GM13977 (cell line): ENCODE measurements at regions not wholly inside any gene's neighbourhood (a gene's known extent, or its start where the extent isn't known, plus 50 kb on each side); places are given as distances from the start of the nearest gene placed in this dataset.

ENCODE experiments used
- DNase-seq: peaks from one replicate; pipeline ENCODE4 v3.0.0; 2012; ENCODE audit warnings: low spot score
- in situ Hi-C: fragments of 300-500 bp; cut with MboI; formaldehyde crosslinking; loops from one replicate; pipeline ENCODE4 v1.12.0; 2022; ENCODE audit warnings: low sequenced_read_pairs, low pct_unique_long_range_greater_than_20kb, mixed read lengths, inconsistent platforms; ENCODE audit not compliant: unreplicated experiment
- TF ChIP-seq, protein P1 (sequence below): IDR thresholded peaks from 2 replicates; pipeline ENCODE4 v1.5.1; 2012; ENCODE audit warnings: mild to moderate bottlenecking, control low read depth; ENCODE audit not compliant: insufficient read depth; ENCODE audit errors: extremely low read depth, missing control alignments

DNA sequence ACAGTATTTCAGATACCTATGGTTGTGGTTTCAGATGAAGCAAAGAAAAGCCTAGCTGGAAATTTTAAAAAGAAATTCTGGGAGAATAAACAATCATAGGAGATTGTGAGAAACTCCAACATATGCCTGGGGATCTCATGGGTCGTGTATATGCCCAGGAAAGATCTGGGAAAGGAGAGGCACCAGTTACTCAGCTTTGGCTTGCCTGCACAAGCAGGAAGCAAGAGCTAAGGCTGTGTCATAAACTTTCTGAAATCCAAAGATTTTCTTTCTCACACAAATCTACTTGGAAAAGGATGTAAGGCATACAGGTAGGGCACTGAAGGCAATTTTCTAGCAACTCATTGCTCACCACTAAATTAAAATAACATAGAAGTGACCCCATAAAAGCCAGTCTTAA, 373.6 kb downstream of the CDC14C start:
- in situ Hi-C loops: no loop called here
- TF ChIP-seq, protein P1, sequence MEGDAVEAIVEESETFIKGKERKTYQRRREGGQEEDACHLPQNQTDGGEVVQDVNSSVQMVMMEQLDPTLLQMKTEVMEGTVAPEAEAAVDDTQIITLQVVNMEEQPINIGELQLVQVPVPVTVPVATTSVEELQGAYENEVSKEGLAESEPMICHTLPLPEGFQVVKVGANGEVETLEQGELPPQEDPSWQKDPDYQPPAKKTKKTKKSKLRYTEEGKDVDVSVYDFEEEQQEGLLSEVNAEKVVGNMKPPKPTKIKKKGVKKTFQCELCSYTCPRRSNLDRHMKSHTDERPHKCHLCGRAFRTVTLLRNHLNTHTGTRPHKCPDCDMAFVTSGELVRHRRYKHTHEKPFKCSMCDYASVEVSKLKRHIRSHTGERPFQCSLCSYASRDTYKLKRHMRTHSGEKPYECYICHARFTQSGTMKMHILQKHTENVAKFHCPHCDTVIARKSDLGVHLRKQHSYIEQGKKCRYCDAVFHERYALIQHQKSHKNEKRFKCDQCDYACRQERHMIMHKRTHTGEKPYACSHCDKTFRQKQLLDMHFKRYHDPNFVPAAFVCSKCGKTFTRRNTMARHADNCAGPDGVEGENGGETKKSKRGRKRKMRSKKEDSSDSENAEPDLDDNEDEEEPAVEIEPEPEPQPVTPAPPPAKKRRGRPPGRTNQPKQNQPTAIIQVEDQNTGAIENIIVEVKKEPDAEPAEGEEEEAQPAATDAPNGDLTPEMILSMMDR: no peak
- no peak for DNase-seq

DNA sequence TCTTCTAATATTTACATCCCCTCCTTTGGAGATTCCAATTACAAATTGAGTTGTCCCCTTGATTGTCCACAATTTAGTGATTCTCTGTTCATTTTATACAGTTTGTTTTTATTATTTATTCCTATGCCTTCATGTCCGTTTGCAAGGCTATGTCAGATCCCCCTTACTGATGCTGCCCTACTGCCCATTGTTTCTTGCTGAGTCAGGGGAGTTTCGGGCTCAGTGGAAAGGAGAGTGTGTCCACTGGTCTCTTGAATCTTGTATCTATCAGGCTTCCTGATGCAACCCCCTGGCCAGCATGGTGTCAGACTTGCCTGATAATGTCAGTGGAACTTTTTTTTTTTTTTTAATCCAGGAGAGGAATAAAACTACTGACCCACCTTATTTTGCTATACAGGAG, 384.4 kb downstream of the CDC14C start:
- DNase-seq: no peak
- TF ChIP-seq, protein P1: no peak
- in situ Hi-C loops: no loop called here

DNA sequence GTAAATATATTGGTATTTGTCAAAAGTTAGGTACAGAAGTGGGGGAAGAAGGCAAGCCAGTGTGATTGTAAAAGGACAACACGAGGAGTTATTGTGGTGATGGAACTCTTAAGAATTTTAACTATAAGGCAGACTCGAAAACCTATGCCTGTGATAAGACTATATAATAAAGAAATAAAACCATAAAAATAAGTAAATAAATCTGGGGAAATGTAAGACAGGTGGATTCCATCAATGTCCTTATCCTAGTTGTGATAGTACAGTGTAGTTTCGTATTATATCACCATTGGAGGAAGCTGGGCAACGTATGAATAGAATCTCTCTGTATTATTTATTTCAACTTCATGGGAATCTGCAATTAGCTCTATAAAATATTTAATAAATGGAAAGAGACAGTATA, 395.7 kb downstream of the CDC14C start:
- TF ChIP-seq, protein P1: no peak
- in situ Hi-C loops: no loop called here

DNA sequence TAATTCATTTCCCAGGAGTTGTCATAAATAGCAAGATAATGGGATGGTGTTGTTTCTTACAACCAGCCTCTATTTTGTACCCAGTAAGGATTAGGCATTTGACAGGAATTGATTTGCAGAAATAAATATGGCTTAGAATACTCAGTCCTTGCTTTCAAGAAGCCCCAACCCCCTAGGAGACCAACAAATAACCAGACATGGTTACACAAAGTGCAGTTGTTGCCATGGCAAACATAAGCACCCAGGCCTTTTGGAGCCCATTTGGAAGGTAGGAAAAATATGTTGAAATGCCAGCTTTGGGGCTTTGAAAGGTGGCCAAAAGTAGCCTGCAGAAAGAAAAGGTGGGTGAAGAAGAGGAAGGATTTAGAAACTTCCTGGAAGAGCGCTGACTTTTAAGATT, 397.5 kb downstream of the CDC14C start:
- TF ChIP-seq, protein P1: no peak
- in situ Hi-C loops: no loop called here
- no peak for DNase-seq

More for the DNA sequence above, 395.7 kb downstream of the CDC14C start:
- DNase-seq: no peak

DNA sequence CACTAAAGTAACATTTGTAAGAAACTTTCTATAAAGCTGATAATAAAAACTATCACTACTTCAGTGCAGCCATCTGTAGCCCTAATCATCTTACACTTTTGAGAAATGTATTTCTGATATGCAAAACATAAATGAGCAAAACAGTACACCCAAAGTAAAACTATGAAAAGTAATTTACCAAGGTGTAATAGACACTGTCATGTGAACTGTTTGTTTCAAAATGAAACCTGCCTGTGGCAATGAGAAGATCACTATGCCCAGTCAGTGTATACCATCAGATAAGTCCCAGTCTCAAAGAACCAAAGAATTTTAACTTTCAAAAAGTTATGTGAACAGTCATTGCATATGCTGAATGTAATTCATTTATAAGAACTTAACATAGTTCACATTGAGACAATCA, 398.1 kb downstream of the CDC14C start:
- in situ Hi-C loops: no loop called here
- TF ChIP-seq, protein P1: no peak
- DNase-seq: no peak

DNA sequence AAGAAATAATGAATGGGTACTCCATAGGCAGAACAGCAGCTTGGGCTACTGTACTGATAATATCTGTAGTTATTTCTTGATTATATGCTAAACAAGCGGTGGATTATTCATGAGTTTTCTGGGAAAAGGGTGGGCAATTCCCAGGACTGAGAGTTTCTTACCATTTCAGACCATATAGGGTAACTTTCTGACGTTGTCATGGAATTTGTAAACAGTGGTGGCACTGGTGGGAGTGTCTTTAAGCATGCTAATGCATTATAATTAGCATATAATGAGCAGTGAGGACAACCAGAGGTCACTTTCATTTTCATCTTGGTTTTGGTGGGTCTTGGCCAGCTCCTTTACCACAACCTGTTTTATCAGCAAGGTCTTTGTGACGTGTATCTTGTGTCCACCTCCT, 399.7 kb downstream of the CDC14C start:
- in situ Hi-C loops: no loop called here
- DNase-seq: no peak
- TF ChIP-seq, protein P1: no peak

DNA sequence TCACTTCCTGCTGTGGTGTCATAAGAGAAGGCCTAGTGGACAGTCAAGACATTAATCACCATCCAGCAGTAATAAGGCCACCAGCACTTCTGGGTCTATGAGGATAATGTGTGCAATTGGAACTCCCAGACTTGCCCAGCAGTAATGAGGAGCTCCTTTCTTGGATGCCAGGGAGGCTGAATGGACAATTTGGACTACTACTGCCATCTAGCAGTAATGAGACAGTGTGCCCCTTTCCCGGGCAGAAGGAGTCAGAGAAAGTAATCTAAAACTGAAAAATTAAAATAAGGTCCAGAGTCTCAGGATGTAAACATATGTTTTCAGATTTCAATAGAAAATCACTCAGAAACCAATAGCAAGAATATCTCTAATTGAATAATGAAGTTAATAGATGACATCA, 400.4 kb downstream of the CDC14C start:
- in situ Hi-C loops: no loop called here
- TF ChIP-seq, protein P1: no peak
- DNase-seq: no peak
